ENCODE measurements at regions not wholly inside any gene's neighbourhood (a gene's known extent, or its start where the extent isn't known, plus 50 kb on each side); places are given as distances from the start of the nearest gene placed in this dataset.

GRCh38 chr15:36254426-36254825 lies 325.0 kb upstream of the CDIN1 start:
- DNase-seq (ENCODE audit: low spot score) = no peak
- intact Hi-C loops (cut with DNase I) = no loop called here

- no peak for DNase-seq (ENCODE audit: low spot score)
- intact Hi-C loops (cut with DNase I) = no loop called here
Observed at GRCh38 chr15:36256404-36256807, 323.0 kb upstream of the CDIN1 start.

- intact Hi-C loops (cut with DNase I) = no loop called here
Observed at GRCh38 chr15:36263666-36264065, 315.8 kb upstream of the CDIN1 start.

GRCh38 chr15:36265422-36265821 lies 314.0 kb upstream of the CDIN1 start:
- no peak for DNase-seq (ENCODE audit: low spot score)
- intact Hi-C loops (cut with DNase I) = no loop called here

More at GRCh38 chr15:36263666-36264065, 315.8 kb upstream of the CDIN1 start:
- no peak for DNase-seq (ENCODE audit: low spot score)

GRCh38 chr15:36271048-36271447 lies 308.4 kb upstream of the CDIN1 start:
- DNase-seq (ENCODE audit: low spot score) = no peak
- intact Hi-C loops (cut with DNase I) = loop anchor here (10.0 kb wide), 1 partner anchor 986 kb away; no protein-coding TSS in a partner anchor

- DNase-seq (ENCODE audit: low spot score) = no peak
- intact Hi-C loops (cut with DNase I) = loop anchor here (10.0 kb wide), 1 partner anchor 991 kb away; no protein-coding TSS in a partner anchor
Observed at GRCh38 chr15:36275656-36276055, 303.8 kb upstream of the CDIN1 start.

- DNase-seq (ENCODE audit: low spot score) = no peak
- intact Hi-C loops (cut with DNase I) = loop anchor here (10.0 kb wide), 1 partner anchor 993 kb away; no protein-coding TSS in a partner anchor
Observed at GRCh38 chr15:36278219-36278618, 301.2 kb upstream of the CDIN1 start.

GRCh38 chr15:36282821-36283220 lies 296.6 kb upstream of the CDIN1 start:
- intact Hi-C loops (cut with DNase I) = no loop called here
- DNase-seq (ENCODE audit: low spot score) = no peak

GRCh38 chr15:36284911-36285310 lies 294.5 kb upstream of the CDIN1 start:
- intact Hi-C loops (cut with DNase I) = no loop called here
- DNase-seq (ENCODE audit: low spot score) = no peak

GRCh38 chr15:36291501-36291900 lies 287.9 kb upstream of the CDIN1 start:
- intact Hi-C loops (cut with DNase I) = no loop called here
- DNase-seq (ENCODE audit: low spot score) = no peak

GRCh38 chr15:36294359-36294758 lies 285.1 kb upstream of the CDIN1 start:
- intact Hi-C loops (cut with DNase I) = no loop called here
- no peak for DNase-seq (ENCODE audit: low spot score)

- no peak for DNase-seq (ENCODE audit: low spot score)
- intact Hi-C loops (cut with DNase I) = no loop called here
Observed at GRCh38 chr15:36301947-36302346, 277.5 kb upstream of the CDIN1 start.

GRCh38 chr15:36313021-36313420 lies 266.4 kb upstream of the CDIN1 start:
- intact Hi-C loops (cut with DNase I) = no loop called here
- no peak for DNase-seq (ENCODE audit: low spot score)

GRCh38 chr15:36313736-36314280 lies 265.6 kb upstream of the CDIN1 start:
- intact Hi-C loops (cut with DNase I) = no loop called here
- no peak for DNase-seq (ENCODE audit: low spot score)

- intact Hi-C loops (cut with DNase I) = no loop called here
- no peak for DNase-seq (ENCODE audit: low spot score)
Observed at GRCh38 chr15:36315649-36316048, 263.8 kb upstream of the CDIN1 start.

- DNase-seq (ENCODE audit: low spot score) = no peak
- intact Hi-C loops (cut with DNase I) = no loop called here
Observed at GRCh38 chr15:36323615-36324014, 255.8 kb upstream of the CDIN1 start.

- no peak for DNase-seq (ENCODE audit: low spot score)
- intact Hi-C loops (cut with DNase I) = no loop called here
Observed at GRCh38 chr15:36325206-36325605, 254.2 kb upstream of the CDIN1 start.

- intact Hi-C loops (cut with DNase I) = no loop called here
- DNase-seq (ENCODE audit: low spot score) = no peak
Observed at GRCh38 chr15:36329592-36329991, 249.8 kb upstream of the CDIN1 start.

GRCh38 chr15:36330598-36330997 lies 248.8 kb upstream of the CDIN1 start:
- intact Hi-C loops (cut with DNase I) = no loop called here
- no peak for DNase-seq (ENCODE audit: low spot score)

GRCh38 chr15:36331531-36332275 lies 247.7 kb upstream of the CDIN1 start:
- intact Hi-C loops (cut with DNase I) = no loop called here
- DNase-seq (ENCODE audit: low spot score) = no peak

- intact Hi-C loops (cut with DNase I) = no loop called here
- DNase-seq (ENCODE audit: low spot score) = no peak
Observed at GRCh38 chr15:36332301-36332700, 247.1 kb upstream of the CDIN1 start.
